IMR-90 (cell line): ENCODE measurements at regions not wholly inside any gene's neighbourhood (a gene's known extent, or its start where the extent isn't known, plus 50 kb on each side); places are given as distances from the start of the nearest gene placed in this dataset.
A peak's percentile ranks its signal among the peaks of the same experiment; 100 is the strongest.

ENCODE experiments used
- ATAC-seq: fragments of 200-7000 bp; cut with Tn5 transposase; 2 replicates; pipeline ENCODE4 v1.9.1; 2020; ENCODE audit warnings: low read depth, mild to moderate bottlenecking, moderate library complexity
- BruUV-seq: library from RNA; stranded (reverse); fragments of 400-500 nt; replicated peaks from 2 replicates; lab custom pipeline; 2021; lab: Mats Ljungman, UMichigan
- CTCF ChIA-PET: fragments of 300-600 bp; formaldehyde crosslinking; extraction: SDS; loops from one replicate; lab custom pipeline; 2021; ENCODE audit warnings: antibody characterized with exemption; lab: Yijun Ruan, JAX
- POLR2A ChIA-PET: fragments of 300-600 bp; sonication (Branson Sonifier 250); formaldehyde crosslinking; loops from one replicate; lab custom pipeline; 2022; ENCODE audit warnings: antibody characterized with exemption; ENCODE audit not compliant: unreplicated experiment; lab: Charles Lee
- DNase-seq: peaks from one replicate; pipeline ENCODE4 v3.0.0; 2013
- H2AFZ ChIP-seq: replicated peaks from 2 replicates; pipeline ENCODE3; 2013; ENCODE audit warnings: low read length, mild to moderate bottlenecking; ENCODE audit not compliant: poor library complexity
- H2AK5ac ChIP-seq: 2 replicates; pipeline ENCODE4 v1.6.1; 2013; ENCODE audit warnings: low read depth, low read length, inconsistent platforms
- H2AK9ac ChIP-seq: replicated peaks from 2 replicates; pipeline ENCODE3; 2013; ENCODE audit warnings: mild to moderate bottlenecking, low read depth, low read length, moderate library complexity; ENCODE audit not compliant: poor library complexity
- H2BK120ac ChIP-seq: 2 replicates; pipeline ENCODE4 v1.6.1; 2013; ENCODE audit warnings: low read depth, low read length, inconsistent platforms
- H2BK15ac ChIP-seq: 3 replicates; pipeline ENCODE4 v1.6.1; 2013; ENCODE audit warnings: low read depth, low read length, inconsistent platforms
- H2BK20ac ChIP-seq: 2 replicates; pipeline ENCODE4 v1.6.1; 2013; ENCODE audit warnings: low read depth, mild to moderate bottlenecking, inconsistent platforms, low read length, moderate library complexity
- H2BK5ac ChIP-seq: 2 replicates; pipeline ENCODE4 v1.6.1; 2013; ENCODE audit warnings: mild to moderate bottlenecking, low read depth, low read length, inconsistent platforms; ENCODE audit not compliant: poor library complexity, severe bottlenecking
- H3K14ac ChIP-seq: replicated peaks from 2 replicates; pipeline ENCODE4 v1.6.1; 2013; ENCODE audit warnings: low read depth, low read length, inconsistent platforms
- H3K18ac ChIP-seq: 2 replicates; pipeline ENCODE4 v1.6.1; 2013; ENCODE audit warnings: low read depth, low read length, control low read depth
- H3K23ac ChIP-seq: 2 replicates; pipeline ENCODE4 v1.6.1; 2013; ENCODE audit warnings: low read depth, low read length, inconsistent platforms
- H3K27ac ChIP-seq: 2 replicates; pipeline ENCODE4 v1.5.1; 2013; ENCODE audit warnings: mild to moderate bottlenecking, control low read depth, low read length; ENCODE audit not compliant: insufficient read depth
- H3K27me3 ChIP-seq: 2 replicates; pipeline ENCODE4 v1.6.1; 2013; ENCODE audit warnings: low read length; ENCODE audit not compliant: control insufficient read depth, insufficient read depth
- H3K36me3 ChIP-seq: 2 replicates; pipeline ENCODE4 v1.6.1; 2013; ENCODE audit warnings: low read length, mixed read lengths; ENCODE audit not compliant: control insufficient read depth, insufficient read depth
- H3K4ac ChIP-seq: 2 replicates; pipeline ENCODE4 v1.6.1; 2013; ENCODE audit warnings: low read depth, low read length, inconsistent platforms
- H3K4me1 ChIP-seq: 2 replicates; pipeline ENCODE4 v1.6.1; 2013; ENCODE audit warnings: low read length, mixed read lengths; ENCODE audit not compliant: control insufficient read depth, insufficient read depth
- H3K4me2 ChIP-seq: 2 replicates; pipeline ENCODE4 v1.6.1; 2013; ENCODE audit warnings: low read depth, mild to moderate bottlenecking, control low read depth, low read length, moderate library complexity
- H3K4me3 ChIP-seq: 2 replicates; pipeline ENCODE4 v1.5.1; 2013; ENCODE audit warnings: low read depth, mild to moderate bottlenecking, control low read depth, low read length, moderate library complexity; ENCODE audit not compliant: insufficient read depth
- H3K56ac ChIP-seq: 2 replicates; pipeline ENCODE4 v1.6.1; 2013; ENCODE audit warnings: low read length, inconsistent platforms; ENCODE audit not compliant: insufficient read depth; ENCODE audit errors: extremely low read depth
- H3K79me1 ChIP-seq, 2 experiments: 2 replicates each; pipeline ENCODE4 v1.6.1; 2013; ENCODE audit warnings: low read length in 2 of 2, inconsistent platforms in 1 of 2, low read depth in 1 of 2
- H3K9ac ChIP-seq: 2 replicates; pipeline ENCODE4 v1.6.1; 2013; ENCODE audit warnings: low read depth, low read length, control low read depth
- H3K9me1 ChIP-seq: 2 replicates; pipeline ENCODE4 v1.6.1; 2013; ENCODE audit warnings: low read length, inconsistent platforms; ENCODE audit not compliant: insufficient read depth
- H3K9me3 ChIP-seq: 2 replicates; pipeline ENCODE4 v1.6.1; 2013; ENCODE audit warnings: low read length; ENCODE audit not compliant: control insufficient read depth, insufficient read depth
- H4K20me1 ChIP-seq: 2 replicates; pipeline ENCODE4 v1.6.1; 2013; ENCODE audit warnings: low read length, inconsistent platforms; ENCODE audit not compliant: insufficient read depth
- H4K5ac ChIP-seq: 2 replicates; pipeline ENCODE4 v1.6.1; 2013; ENCODE audit warnings: mild to moderate bottlenecking, low read depth, low read length, control low read depth
- H4K8ac ChIP-seq, 2 experiments: 2 replicates each; pipeline ENCODE4 v1.6.1; 2013; ENCODE audit warnings: low read depth in 2 of 2, low read length in 2 of 2, control low read depth in 1 of 2, inconsistent platforms in 1 of 2
- H4K91ac ChIP-seq: 2 replicates; pipeline ENCODE4 v1.6.1; 2013; ENCODE audit warnings: low read depth, low read length, inconsistent platforms; ENCODE audit not compliant: insufficient read depth
- NFE2L2 ChIP-seq: fragments of 150-350 bp; IDR thresholded peaks from 2 replicates; pipeline ENCODE4 v1.6.1; 2016; ENCODE audit warnings: low read depth, mild to moderate bottlenecking, low read length
- POLR2A ChIP-seq: IDR thresholded peaks from 2 replicates; pipeline ENCODE4 v1.6.1; 2012; ENCODE audit warnings: mild to moderate bottlenecking, low read depth, low read length
- WGBS, 2 experiments: methylation state at CpG; one replicate each; pipeline versions ENCODE4 v1.1.5 to v1.1.7; 2013; ENCODE audit warnings: missing lambda C conversion rate in 2 of 2; ENCODE audit not compliant: insufficient read length in 1 of 2; ENCODE audit errors: extremely low coverage in 2 of 2; 5-methylcytosine and 5-hydroxymethylcytosine counted together
- dilution Hi-C: fragments of 300-500 bp; cut with HindIII; formaldehyde crosslinking; loops from one replicate; pipeline ENCODE4 v1.14.3; 2018; ENCODE audit warnings: low sequenced_read_pairs; ENCODE audit not compliant: unreplicated experiment
- in situ Hi-C: fragments of 300-500 bp; cut with MboI; formaldehyde crosslinking; loops from 3 replicates; pipeline ENCODE4 v1.14.3; 2019; ENCODE audit warnings: low sequenced_read_pairs, inconsistent platforms, mixed read lengths
- intact Hi-C: fragments of 100-400 bp; cut with micrococcal nuclease; formaldehyde crosslinking; loops from 2 replicates; pipeline ENCODE4 v1.10.0; 2022

- H2AFZ ChIP-seq, result peak overlapping the region; percentile 61
Measured at GRCh38 chr7:106377847-106378361, 93.1 kb upstream of the NAMPT start.

More at GRCh38 chr7:106377847-106378361, 93.1 kb upstream of the NAMPT start:
- H3K9ac ChIP-seq, result no peak overlapping the region
- H3K9me1 ChIP-seq, result no peaks in the 10 kb centered on the region
- H4K20me1 ChIP-seq, result no peaks in the 10 kb centered on the region
- H3K4ac ChIP-seq, result no peak overlapping the region
- H3K27ac ChIP-seq, result no peak overlapping the region
- no peak overlapping the region for H2BK5ac ChIP-seq
- no peak overlapping the region for H2AK9ac ChIP-seq
- H3K36me3 ChIP-seq, result no peaks in the 10 kb centered on the region
- BruUV-seq, result no TSS peak
- H3K4me3 ChIP-seq, result no peak overlapping the region
- peak overlapping the region; percentile 66; the same call in 1 of the 2 replicates for H3K4me2 ChIP-seq
- H3K27me3 ChIP-seq, result peaks cover 14% of the 10 kb centered on the region
- H2BK20ac ChIP-seq, result no peak overlapping the region
- ChIA-PET POLR2A (no interaction called here), CTCF (no interaction called here)
- DNase-seq (no peak), ATAC-seq (no peak)
- no peak overlapping the region for H3K56ac ChIP-seq
- no peak overlapping the region for H4K8ac ChIP-seq
- H3K9me3 ChIP-seq, result no peaks in the 10 kb centered on the region
- H3K23ac ChIP-seq, result peak overlapping the region; percentile 31; the same call in 1 of the 2 replicates
- no peak overlapping the region for H2BK15ac ChIP-seq
- TF ChIP-seq POLR2A, result no peak
- TF ChIP-seq NFE2L2, result peak; percentile 22; the same call in 1 of the 2 replicates
- H2AK5ac ChIP-seq, result no peak overlapping the region
- no peaks in the 10 kb centered on the region; the same call in 1 of the 2 replicates for H3K4me1 ChIP-seq
- no peak overlapping the region for H4K91ac ChIP-seq
- no peak overlapping the region for H4K5ac ChIP-seq
- H3K18ac ChIP-seq, result no peak overlapping the region
- 100% methylated on average over 1 of the region's 3 CpGs; no CpG with 5 or more reads in 1 of the 2 experiments for WGBS, 2 experiments
- intact Hi-C loops, result no loop called here
- no peaks in the 10 kb centered on the region for H3K79me1 ChIP-seq
- 0 out of 2 replicates have a peak overlapping the region, but pooled peaks have one; percentile 25 for H3K14ac ChIP-seq
- dilution Hi-C loops, result no loop called here
- in situ Hi-C loops, result no loop called here
- H2BK120ac ChIP-seq, result no peak overlapping the region
